ENCODE measurements at regions not wholly inside any gene's neighbourhood (a gene's known extent, or its start where the extent isn't known, plus 50 kb on each side); places are given as distances from the start of the nearest gene placed in this dataset.

GRCh38 chr9:108662956-108663355 lies 192.8 kb downstream of the ACTL7B start:
- TF ChIP-seq CTCF (IDR thresholded peaks at IDR 0.05; ENCODE audit: poor library complexity) (no peak), EZH2phosphoT487 (IDR thresholded peaks at IDR 0.05; ENCODE audit: low read depth, severe bottlenecking, unreplicated experiment) (no peak)
